Right lobe of liver (tissue), 6 donors: ENCODE measurements at regions not wholly inside any gene's neighbourhood (a gene's known extent, or its start where the extent isn't known, plus 50 kb on each side); places are given as distances from the start of the nearest gene placed in this dataset.

Experiments used
- ATAC-seq, 4 donors: fragments of 200-7000 bp; cut with Tn5 transposase; one replicate each; pipeline ENCODE4 v1.9.1; 2020; ENCODE audit warnings: mild to moderate bottlenecking in 4 of 4, moderate library complexity in 4 of 4
- DNase-seq, 3 donors: peaks; one replicate each; pipeline ENCODE4 v3.0.0-alpha.2; 2020
- H3K27ac ChIP-seq, 3 donors: fragments of 200-600 bp; one replicate each; pipeline ENCODE4 v1.8.0; 2022
- H3K27me3 ChIP-seq, 2 donors: fragments of 200-600 bp; one replicate each; pipeline ENCODE4 v1.8.0; 2022
- H3K36me3 ChIP-seq, 4 donors: fragments of 200-600 bp; sonication (generic) in 1 of 4; one replicate each; pipeline versions ENCODE4 v1.5.1 to v1.8.0; 2017 to 2022; ENCODE audit warnings: control low read depth in 1 of 4
- H3K4me1 ChIP-seq, 4 donors: fragments of 200-600 bp; sonication (generic) in 1 of 4; one replicate each; pipeline versions ENCODE4 v1.5.1 to v1.8.0; 2017 to 2022; ENCODE audit warnings: control low read depth in 1 of 4
- H3K4me3 ChIP-seq, 3 donors: fragments of 200-600 bp; one replicate each; pipeline ENCODE4 v1.8.0; 2022
- H3K9me3 ChIP-seq, 4 donors: fragments of 200-600 bp; sonication (generic) in 1 of 4; one replicate each; pipeline versions ENCODE4 v1.5.1 to v1.8.0; 2017 to 2022; ENCODE audit warnings: control low read depth in 1 of 4
- CTCF ChIP-seq, 4 donors: fragments of 200-600 bp in 3 of 4; fragments of 450-650 bp in 1 of 4; IDR thresholded peaks; one replicate each; pipeline versions ENCODE4 v1.5.1 to v1.8.0; 2016 to 2022; ENCODE audit warnings: antibody characterized with exemption in 4 of 4, mild to moderate bottlenecking in 2 of 4
- POLR2A ChIP-seq: fragments of 450-650 bp; IDR thresholded peaks from one replicate; pipeline ENCODE4 v1.6.1; 2017; ENCODE audit warnings: antibody characterized with exemption, mild to moderate bottlenecking
- WGBS: methylation state at CpG from one replicate; pipeline ENCODE4 v1.1.6; 2018; ENCODE audit warnings: low coverage, low lambda C conversion rate; ENCODE audit not compliant: insufficient coverage; ENCODE audit errors: missing lambda C conversion rate; 5-methylcytosine and 5-hydroxymethylcytosine counted together
- intact Hi-C, 2 donors: fragments of 100-400 bp; cut with DNase I; formaldehyde crosslinking; loops; one replicate each; pipeline versions ENCODE4 v1.11.2 to v1.14.1; 2022
- donor health status: DM: no; HTN: yes; CAD: no.
- donor health status: DM: no; HTN: no; CAD: no.
- donor health status: DM: no; HTN: no; CAD: no.
- donor health status: DM: no; HTN: yes; CAD: no.
- donor health status: DM: no; HTN: yes; CAD: no.

- no peak overlapping the region for H3K27ac ChIP-seq
- TF ChIP-seq POLR2A, result no peak
- H3K9me3 ChIP-seq, result no peaks in the 10 kb centered on the region
- intact Hi-C loops, result no loop called here
- H3K27me3 ChIP-seq, result no peaks in the 10 kb centered on the region
- WGBS, result 74% methylated on average over 3 of the region's 11 CpGs
- H3K36me3 ChIP-seq, result no peaks in the 10 kb centered on the region
- H3K4me1 ChIP-seq, result no peaks in the 10 kb centered on the region
- H3K4me3 ChIP-seq, result no peak overlapping the region
- ATAC-seq, result no peak
- DNase-seq, result no peak
These were observed 73.8 kb upstream of the METRNL start for GRCh38 chr17:83005639-83006038.

- Histone ChIP-seq H3K4me1 (no peaks in the 10 kb centered on the region), H3K9me3 (no peaks in the 10 kb centered on the region), H3K27me3 (no peaks in the 10 kb centered on the region), H3K4me3 (no peak overlapping the region), H3K36me3 (no peaks in the 10 kb centered on the region), H3K27ac (no peak overlapping the region)
- intact Hi-C loops, result no loop called here
- TF ChIP-seq CTCF (IDR thresholded peaks at IDR 0.05) (no peak), POLR2A (no peak)
- DNase-seq (no peak), ATAC-seq (no peak)
- WGBS, result 86% methylated on average over 18 of the region's 38 CpGs
These were observed 72.6 kb upstream of the METRNL start for GRCh38 chr17:83006515-83007455.

GRCh38 chr17:83007504-83008185 is 71.8 kb upstream of the METRNL start:
- ATAC-seq (peak in 1 of 4 donors; percentile 18), DNase-seq (no peak)
- WGBS, result 90% methylated on average over 22 of the region's 33 CpGs
- Histone ChIP-seq H3K27ac (no peak overlapping the region), H3K4me3 (no peak overlapping the region), H3K9me3 (no peaks in the 10 kb centered on the region), H3K36me3 (no peaks in the 10 kb centered on the region), H3K4me1 (no peaks in the 10 kb centered on the region), H3K27me3 (no peaks in the 10 kb centered on the region)
- intact Hi-C loops, result no loop called here
- TF ChIP-seq POLR2A (no peak), CTCF (IDR thresholded peaks at IDR 0.05) (no peak)

GRCh38 chr17:83008186-83008510 is 71.3 kb upstream of the METRNL start:
- Histone ChIP-seq H3K4me3 (no peak overlapping the region), H3K27ac (no peak overlapping the region), H3K27me3 (no peaks in the 10 kb centered on the region), H3K36me3 (no peaks in the 10 kb centered on the region), H3K4me1 (no peaks in the 10 kb centered on the region), H3K9me3 (no peaks in the 10 kb centered on the region)
- WGBS, result 83% methylated on average over 1 of the region's 9 CpGs
- DNase-seq (no peak), ATAC-seq (no peak)
- intact Hi-C loops, result no loop called here
- TF ChIP-seq POLR2A, result no peak
- no peak for TF ChIP-seq CTCF (IDR thresholded peaks at IDR 0.05)

GRCh38 chr17:83008526-83008925 is 70.9 kb upstream of the METRNL start:
- ATAC-seq (no peak), DNase-seq (no peak)
- Histone ChIP-seq H3K9me3 (no peaks in the 10 kb centered on the region), H3K4me3 (no peak overlapping the region), H3K4me1 (no peaks in the 10 kb centered on the region), H3K27ac (no peak overlapping the region), H3K36me3 (no peaks in the 10 kb centered on the region), H3K27me3 (no peaks in the 10 kb centered on the region)
- intact Hi-C loops, result no loop called here
- no peak for TF ChIP-seq CTCF (IDR thresholded peaks at IDR 0.05)
- no peak for TF ChIP-seq POLR2A
- no CpG with 5 or more reads among the region's 23 CpGs for WGBS
